IPS-11a (cell line): ENCODE measurements at regions not wholly inside any gene's neighbourhood (a gene's known extent, or its start where the extent isn't known, plus 50 kb on each side); places are given as distances from the start of the nearest gene placed in this dataset.
"Not testable (repeated sequence)": the region's sequence is repeated elsewhere in the genome, so short reads cannot be mapped to it uniquely, and the experiment has no call there.

ENCODE experiments used
- H3K4me3 ChIP-seq: one replicate; pipeline ENCODE4 v1.5.1; 2013; ENCODE audit warnings: low read depth, low read length, control low read depth

DNA sequence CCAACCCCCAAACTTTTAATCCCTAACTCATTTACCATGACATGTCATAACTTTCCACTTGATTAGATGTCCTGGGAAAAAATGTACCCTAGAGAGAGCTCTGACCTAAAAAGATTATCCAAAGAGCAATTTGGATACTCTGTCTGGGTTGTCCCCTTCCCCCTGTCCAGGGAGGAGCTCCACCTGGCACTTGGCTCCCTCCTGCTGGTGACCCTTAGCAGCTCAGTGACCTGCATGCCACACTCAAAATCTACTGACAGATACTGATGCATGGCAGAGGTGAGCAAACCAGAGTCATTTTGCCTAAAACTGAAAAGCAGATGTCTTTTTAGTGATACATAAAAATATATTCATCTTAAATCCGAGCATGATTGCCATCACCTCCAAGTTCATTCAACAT is 442.3 kb upstream of the CHRM3 start:
- H3K4me3 ChIP-seq: no peak overlapping the region

DNA sequence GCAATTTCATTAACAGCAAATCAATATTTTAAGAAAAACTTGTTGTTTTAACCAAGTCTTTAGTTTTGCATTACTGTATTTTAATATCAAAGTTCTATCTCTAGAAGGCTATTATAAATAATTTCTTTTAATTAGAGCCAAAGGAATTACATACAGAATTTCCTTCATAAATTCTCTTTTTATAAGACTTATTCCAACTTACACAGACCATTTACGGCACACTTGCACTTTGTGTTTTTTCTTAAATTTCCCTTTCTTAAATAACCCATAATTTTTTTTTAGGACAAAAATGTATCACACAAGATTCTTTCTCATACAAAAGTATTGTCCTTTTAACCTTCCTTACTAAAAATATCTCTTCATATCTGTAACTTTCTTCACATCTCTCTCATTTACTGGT is 458.5 kb upstream of the CHRM3 start:
- H3K4me3 ChIP-seq: no peak overlapping the region

DNA sequence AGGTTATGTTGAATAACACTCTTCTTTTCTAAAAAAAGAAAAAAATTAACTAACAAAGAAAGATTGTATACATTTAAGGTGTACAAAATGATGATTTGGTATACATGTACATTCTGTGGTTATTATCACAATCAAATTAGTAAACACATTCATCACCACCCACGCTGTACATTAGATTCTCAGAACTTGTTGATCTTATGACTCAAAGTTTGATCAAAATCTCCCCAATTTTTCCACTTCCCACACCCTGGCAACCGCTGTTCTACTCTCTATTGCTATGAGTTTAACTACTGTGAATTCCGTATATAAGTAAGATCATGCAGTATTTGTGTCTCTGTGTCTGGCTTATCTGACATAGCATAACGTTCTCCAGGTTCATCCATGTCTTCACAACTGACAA is 469.5 kb upstream of the CHRM3 start:
- no peak overlapping the region for H3K4me3 ChIP-seq

DNA sequence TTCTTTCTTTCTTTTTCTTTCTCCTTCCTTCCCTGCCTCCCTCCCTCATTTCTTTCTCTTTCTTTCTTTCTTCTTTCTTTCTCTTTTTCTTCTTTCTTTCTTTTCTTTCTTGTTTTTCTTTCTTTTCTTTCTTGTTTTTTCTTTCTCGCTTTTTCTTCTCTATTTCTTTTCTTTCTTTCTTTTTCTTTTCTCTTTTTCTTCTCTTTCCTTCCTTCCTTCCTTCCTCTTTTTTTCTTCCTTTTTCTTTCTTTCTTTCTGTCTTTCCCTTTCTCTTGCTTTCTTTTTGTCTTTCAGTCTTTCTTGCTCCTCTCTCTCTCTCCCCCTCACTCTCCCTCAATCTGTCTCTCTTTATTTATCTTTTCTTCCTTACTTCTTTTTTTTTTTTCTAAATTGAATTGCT is 472.0 kb upstream of the CHRM3 start:
- no peak overlapping the region for H3K4me3 ChIP-seq

DNA sequence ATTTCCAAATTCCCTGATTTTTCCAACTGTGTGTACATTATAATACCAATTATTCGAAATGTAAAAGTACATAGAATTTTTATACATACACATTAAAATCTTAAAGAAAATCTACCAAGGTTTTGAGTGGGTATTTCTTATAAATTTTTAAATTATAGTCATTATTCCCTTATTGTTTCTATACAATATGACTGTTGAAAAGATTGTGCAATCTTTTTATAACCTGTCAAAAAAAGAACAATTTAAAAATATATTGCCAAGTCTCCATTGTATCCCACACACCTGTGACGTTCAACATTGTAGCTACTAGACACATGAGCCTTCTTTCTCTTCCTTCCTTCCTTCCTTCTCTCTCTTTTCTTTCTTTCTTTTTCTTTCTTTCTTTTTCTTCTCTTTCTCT is 473.2 kb upstream of the CHRM3 start:
- no peak overlapping the region for H3K4me3 ChIP-seq

GRCh38 chr1:238912148-238912547 is 474.2 kb upstream of the CHRM3 start:
- no peak overlapping the region for H3K4me3 ChIP-seq

DNA sequence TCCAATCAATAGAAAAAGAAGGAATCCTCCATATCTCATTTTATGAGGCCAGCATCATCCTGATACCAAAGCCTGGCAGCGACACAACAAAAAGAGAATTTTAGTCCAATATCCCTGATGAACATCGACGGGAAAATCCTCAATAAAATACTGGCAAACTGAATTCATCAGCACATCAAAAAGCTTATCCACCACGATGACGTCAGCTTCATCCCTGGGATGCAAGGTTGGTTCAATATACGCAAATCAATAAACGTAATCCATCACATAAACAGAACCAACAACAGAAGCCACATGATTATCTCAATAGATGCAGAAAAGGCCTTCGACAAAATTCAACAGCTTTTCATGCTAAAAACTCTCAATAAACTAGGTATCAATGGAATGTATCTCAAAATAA is 483.6 kb upstream of the CHRM3 start:
- H3K4me3 ChIP-seq: not testable (repeated sequence)

DNA sequence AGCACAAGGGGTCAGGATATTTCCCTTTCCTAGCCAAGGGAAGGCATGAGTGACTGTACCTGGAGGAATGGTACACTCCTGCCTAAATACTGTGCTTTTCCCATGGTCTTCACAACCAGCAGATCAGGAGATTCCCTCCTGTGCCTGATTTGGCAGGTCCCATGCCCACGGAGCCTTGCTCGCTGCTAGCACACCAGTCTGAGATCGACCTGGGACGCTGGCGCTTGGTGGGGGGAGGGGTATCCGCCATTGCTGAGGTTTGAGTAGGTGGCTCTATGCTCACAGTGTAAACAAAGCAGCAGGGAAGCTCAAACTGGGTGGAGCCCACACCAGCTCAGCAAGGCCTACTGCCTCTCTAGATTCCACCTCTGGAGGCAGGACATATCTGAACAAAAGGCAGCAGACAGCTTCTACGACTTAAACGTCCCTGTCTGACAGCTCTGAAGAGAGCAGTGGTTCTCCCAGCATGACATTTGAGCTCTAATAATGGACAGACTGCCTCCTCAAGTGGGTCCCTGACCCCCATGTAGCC is 486.0 kb upstream of the CHRM3 start:
- no peak overlapping the region for H3K4me3 ChIP-seq

- no peak overlapping the region for H3K4me3 ChIP-seq
These were observed 487.5 kb upstream of the CHRM3 start for GRCh38 chr1:238898856-238899255.

DNA sequence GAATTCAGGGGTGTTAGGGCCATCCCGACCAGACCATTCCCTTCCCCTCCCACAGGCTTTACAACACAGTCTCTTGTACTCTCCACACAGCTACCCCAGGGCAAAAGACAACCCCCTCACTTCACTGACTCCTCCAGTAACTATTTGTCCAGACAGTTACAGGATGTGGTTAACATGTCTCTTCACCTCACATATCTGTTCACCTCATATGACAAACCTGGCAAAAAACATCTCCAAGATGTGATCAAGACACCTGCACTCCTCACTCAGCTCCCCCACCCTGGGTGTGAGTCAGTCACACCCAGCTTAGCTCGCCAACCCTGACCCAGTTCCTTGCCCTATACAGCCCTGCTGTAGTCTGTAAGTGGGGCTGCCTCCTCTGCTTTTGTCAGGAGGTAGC is 490.5 kb upstream of the CHRM3 start:
- H3K4me3 ChIP-seq: no peak overlapping the region

GRCh38 chr1:238892612-238893011 is 493.8 kb upstream of the CHRM3 start:
- H3K4me3 ChIP-seq: no peak overlapping the region

- H3K4me3 ChIP-seq: no peak overlapping the region
These were observed 524.9 kb upstream of the CHRM3 start for GRCh38 chr1:238861342-238862066.

- no peak overlapping the region for H3K4me3 ChIP-seq
These were observed 552.4 kb upstream of the CHRM3 start for GRCh38 chr1:238833919-238834318.

- H3K4me3 ChIP-seq: no peak overlapping the region
These were observed 554.3 kb upstream of the CHRM3 start for GRCh38 chr1:238832106-238832505.

DNA sequence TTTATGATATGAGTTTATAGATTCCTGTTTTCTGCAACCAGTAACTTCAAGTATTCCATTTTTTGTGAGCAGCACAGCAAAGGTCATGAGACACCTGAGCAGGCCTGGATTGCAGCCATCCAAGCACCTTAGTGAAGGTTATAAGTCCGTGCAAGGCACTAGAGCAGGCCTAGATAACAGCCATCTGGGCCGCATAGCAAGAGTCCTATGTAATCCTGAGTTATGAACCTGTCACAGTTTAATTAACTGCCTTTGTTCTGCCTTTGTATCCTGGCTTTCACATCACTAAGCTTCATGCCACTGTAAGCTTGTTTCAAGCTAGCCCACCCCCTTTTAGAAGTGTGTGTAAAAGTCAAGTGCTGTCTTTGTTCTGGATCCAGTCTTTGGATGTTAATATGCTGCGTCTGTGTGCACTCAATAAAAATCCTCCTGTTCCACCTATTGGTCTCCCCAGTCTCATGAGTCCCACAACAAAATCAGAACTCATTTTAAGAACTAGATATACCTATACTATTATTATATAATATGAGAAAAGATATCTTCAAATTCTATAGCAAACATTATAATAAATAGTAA is 556.2 kb upstream of the CHRM3 start:
- H3K4me3 ChIP-seq: no peak overlapping the region

DNA sequence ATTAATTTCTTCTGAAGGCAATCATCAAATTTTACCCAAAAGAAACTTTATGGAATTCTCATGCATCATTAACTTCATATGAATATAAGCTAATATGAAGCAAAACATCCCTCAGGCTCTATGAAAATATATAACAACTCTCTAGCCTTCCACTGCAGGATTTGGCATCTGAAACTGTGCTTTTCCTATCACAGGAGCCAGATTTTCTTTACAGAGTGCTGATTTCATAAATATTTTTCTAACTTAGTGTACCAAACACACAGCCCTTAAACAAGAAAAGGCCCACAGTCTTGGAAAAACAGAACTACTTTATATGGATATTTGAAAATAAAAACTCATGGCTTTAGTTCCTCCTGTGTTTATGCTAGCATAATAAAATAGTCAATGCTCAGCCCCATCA is 559.5 kb upstream of the CHRM3 start:
- H3K4me3 ChIP-seq: no peak overlapping the region

DNA sequence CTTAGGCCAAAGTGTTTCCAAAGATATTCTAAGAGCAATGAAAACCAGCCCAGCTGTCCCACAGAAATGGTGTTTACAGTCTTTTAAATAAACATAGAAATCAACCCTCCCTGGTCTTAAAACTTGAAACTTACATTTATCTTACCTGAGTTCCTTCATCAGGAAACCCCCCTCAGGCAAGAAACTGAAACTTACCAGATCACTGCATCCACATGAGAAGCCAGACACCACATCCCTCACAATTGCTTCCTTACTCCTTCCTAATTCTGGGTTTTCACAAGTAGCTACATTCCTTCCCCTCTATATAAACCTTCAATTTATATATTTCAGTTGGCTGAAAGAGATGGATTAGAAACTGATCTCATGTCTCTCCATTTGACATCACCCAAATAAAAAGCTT is 563.0 kb upstream of the CHRM3 start:
- H3K4me3 ChIP-seq: no peak overlapping the region

DNA sequence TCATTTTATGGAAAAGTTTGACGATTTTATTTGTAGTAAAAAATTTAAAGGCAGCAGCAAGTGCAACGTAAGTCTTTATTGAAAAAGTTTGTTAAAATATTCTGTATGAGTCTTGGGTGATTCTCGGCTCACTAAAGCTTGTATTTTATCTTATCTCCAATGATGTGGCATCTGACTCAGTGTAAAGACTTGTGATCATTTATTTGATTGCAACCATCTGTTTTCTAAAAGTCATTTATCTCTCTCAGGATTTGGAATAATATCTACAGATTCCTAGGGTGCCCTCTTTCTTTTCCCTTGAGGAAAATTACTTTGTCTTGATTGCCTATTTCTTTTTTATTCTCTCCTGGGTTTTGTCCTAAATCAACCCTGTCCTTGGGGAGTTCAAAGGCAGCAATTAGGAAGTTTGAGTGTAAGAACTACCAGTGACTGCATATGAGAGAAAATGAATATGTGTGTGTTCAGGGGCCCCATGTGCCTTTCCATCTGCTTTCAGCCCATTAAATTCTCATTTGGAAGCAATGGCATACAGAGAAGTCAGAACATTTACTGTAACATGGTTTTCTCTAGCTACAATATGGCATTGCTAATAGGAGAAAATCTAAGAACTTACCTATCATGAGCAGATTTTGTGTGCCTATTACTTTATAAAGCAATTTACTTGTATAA is 575.0 kb upstream of the CHRM3 start:
- H3K4me3 ChIP-seq: no peak overlapping the region

DNA sequence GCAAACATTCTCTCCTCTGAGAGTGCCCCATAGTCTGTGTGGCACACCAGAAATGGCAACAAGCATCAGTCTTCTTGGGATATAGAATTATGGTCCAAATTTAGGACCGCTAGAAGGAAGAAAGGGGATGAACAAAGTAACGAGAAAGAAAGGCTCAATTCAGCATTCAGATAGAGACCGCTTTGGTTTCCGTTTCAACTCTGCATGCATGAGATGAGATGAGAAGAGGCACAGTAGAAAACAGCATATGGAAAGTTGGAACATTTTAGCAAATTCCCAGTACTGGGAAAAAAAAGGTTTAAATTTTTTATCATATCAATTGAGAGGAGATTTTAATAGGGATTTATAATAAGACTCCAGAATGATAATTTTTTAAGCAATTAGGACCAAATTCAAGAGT is 595.5 kb upstream of the CHRM3 start:
- no peak overlapping the region for H3K4me3 ChIP-seq

DNA sequence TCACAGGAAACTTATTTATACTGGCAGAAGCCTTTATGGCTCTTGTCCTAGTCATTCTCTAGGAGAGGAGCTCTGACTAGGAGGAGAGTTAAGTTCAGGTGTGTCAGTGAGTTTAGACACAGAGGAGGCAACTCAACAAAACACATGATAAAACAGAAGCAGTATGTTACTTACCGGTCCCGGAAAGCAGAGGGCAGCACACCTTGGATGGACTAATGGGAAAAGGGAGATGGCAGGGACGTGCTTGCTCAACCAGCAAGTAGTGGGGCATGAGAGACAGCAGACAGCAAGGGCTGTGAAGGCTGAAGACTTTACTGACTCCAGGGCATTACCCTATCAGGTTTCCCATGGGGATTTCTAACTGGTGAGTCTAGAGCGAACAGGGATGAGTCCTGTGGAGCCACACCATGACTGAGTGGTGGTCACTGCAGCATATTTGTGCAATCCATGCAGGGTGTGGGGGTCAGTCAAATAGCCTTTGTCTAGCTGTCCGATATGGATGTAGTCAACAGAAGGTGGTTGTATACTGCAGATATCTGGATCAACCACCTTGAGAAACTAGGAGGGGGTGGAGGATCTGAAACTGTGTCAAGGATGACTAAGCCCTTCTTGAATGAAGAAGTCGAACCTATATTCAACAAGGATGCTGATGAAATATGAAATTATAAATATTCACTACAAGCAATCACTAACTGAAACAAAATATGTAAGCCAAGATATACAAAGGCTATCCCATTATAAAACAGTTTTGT is 596.3 kb upstream of the CHRM3 start:
- no peak overlapping the region for H3K4me3 ChIP-seq

- H3K4me3 ChIP-seq: no peak overlapping the region
These were observed 598.9 kb upstream of the CHRM3 start for GRCh38 chr1:238787471-238787870.

- H3K4me3 ChIP-seq: no peak overlapping the region
These were observed 602.7 kb upstream of the CHRM3 start for GRCh38 chr1:238783633-238784032.
